ENCODE measurements at regions not wholly inside any gene's neighbourhood (a gene's known extent, or its start where the extent isn't known, plus 50 kb on each side); places are given as distances from the start of the nearest gene placed in this dataset.

GRCh38 chr1:80217377-80217986 lies 1211.0 kb upstream of the ADGRL4 start:
- TF ChIP-seq SUZ12 (IDR thresholded peaks at IDR 0.05; ENCODE audit: extremely low read depth, insufficient read depth, insufficient read length) (no peak), ZNF274 (IDR thresholded peaks at IDR 0.05; ENCODE audit: low read depth, low read length) (no peak), YY1 (IDR thresholded peaks at IDR 0.05; ENCODE audit: insufficient read depth, insufficient read length) (no peak)
